Tibial nerve (tissue), 4 donors: ENCODE measurements at regions not wholly inside any gene's neighbourhood (a gene's known extent, or its start where the extent isn't known, plus 50 kb on each side); places are given as distances from the start of the nearest gene placed in this dataset.

Experiments
- CTCF ChIP-seq, 5 experiments: fragments of 200-600 bp in 3 of 5; fragments of 450-650 bp in 2 of 5; sonication (generic) in 3 of 5; IDR thresholded peaks; one replicate each; pipeline ENCODE4 v1.5.1; 2016 to 2019; ENCODE audit warnings: antibody characterized with exemption in 5 of 5, mild to moderate bottlenecking in 3 of 5, moderate library complexity in 2 of 5
- EP300 ChIP-seq, 2 donors: sonication (generic); formaldehyde crosslinking; IDR thresholded peaks; one replicate each; pipeline ENCODE4 v1.6.1; 2017; ENCODE audit warnings: antibody characterized with exemption in 2 of 2, mild to moderate bottlenecking in 1 of 2
- POLR2A ChIP-seq, 2 donors: fragments of 450-650 bp; IDR thresholded peaks; one replicate each; pipeline ENCODE4 v1.6.1; 2017; ENCODE audit warnings: antibody characterized with exemption in 2 of 2, mild to moderate bottlenecking in 2 of 2, moderate library complexity in 2 of 2

GRCh38 chr10:9228771-9229170 lies 1174.3 kb downstream of the GATA3 start:
- TF ChIP-seq POLR2A (IDR thresholded peaks at IDR 0.05) (no peak), CTCF (IDR thresholded peaks at IDR 0.05) (no peak), EP300 (IDR thresholded peaks at IDR 0.05) (no peak)
